Activated CD8-positive, alpha-beta T cell treated with anti-CD3 and anti-CD28 coated beads, Interleukin-2, amount 10 ng/mL, durations not matched to agents 7 days and 5 days (primary cell): ENCODE measurements at regions not wholly inside any gene's neighbourhood (a gene's known extent, or its start where the extent isn't known, plus 50 kb on each side); places are given as distances from the start of the nearest gene placed in this dataset.

Experiments used
- ATAC-seq: fragments of 150-1000 bp; cut with Tn5 transposase; one replicate; pipeline ENCODE4 v1.10.0; 2021; ENCODE audit warnings: moderate library complexity
- CTCF ChIA-PET: fragments of 350-600 bp; sonication (Branson Sonifier 250); formaldehyde crosslinking; loops from one replicate; lab custom pipeline; 2021; ENCODE audit warnings: antibody characterized with exemption; lab: Charles Lee
- POLR2A ChIA-PET: fragments of 350-600 bp; sonication (Branson Sonifier 250); formaldehyde crosslinking; loops from one replicate; lab custom pipeline; 2021; ENCODE audit warnings: antibody characterized with exemption; lab: Charles Lee
- DNase-seq: peaks from one replicate; pipeline ENCODE4 v3.0.0-alpha.2; 2020
- H3K27ac Mint-ChIP-seq: one replicate; pipeline ENCODE4 v1.8.0; 2021; ENCODE audit warnings: mild to moderate bottlenecking, mixed read lengths
- H3K27me3 Mint-ChIP-seq: one replicate; pipeline ENCODE4 v1.8.0; 2021; ENCODE audit warnings: low read depth, mixed read lengths
- H3K36me3 Mint-ChIP-seq: one replicate; pipeline ENCODE4 v1.8.0; 2021; ENCODE audit warnings: low read depth, mixed read lengths
- H3K4me1 Mint-ChIP-seq: one replicate; pipeline ENCODE4 v1.8.0; 2021; ENCODE audit warnings: low read depth, mixed read lengths
- H3K4me3 Mint-ChIP-seq: one replicate; pipeline ENCODE4 v1.8.0; 2021; ENCODE audit warnings: mild to moderate bottlenecking, mixed read lengths
- H3K9me3 Mint-ChIP-seq: one replicate; pipeline ENCODE4 v1.8.0; 2022; ENCODE audit warnings: mixed read lengths; ENCODE audit not compliant: insufficient read depth

DNA sequence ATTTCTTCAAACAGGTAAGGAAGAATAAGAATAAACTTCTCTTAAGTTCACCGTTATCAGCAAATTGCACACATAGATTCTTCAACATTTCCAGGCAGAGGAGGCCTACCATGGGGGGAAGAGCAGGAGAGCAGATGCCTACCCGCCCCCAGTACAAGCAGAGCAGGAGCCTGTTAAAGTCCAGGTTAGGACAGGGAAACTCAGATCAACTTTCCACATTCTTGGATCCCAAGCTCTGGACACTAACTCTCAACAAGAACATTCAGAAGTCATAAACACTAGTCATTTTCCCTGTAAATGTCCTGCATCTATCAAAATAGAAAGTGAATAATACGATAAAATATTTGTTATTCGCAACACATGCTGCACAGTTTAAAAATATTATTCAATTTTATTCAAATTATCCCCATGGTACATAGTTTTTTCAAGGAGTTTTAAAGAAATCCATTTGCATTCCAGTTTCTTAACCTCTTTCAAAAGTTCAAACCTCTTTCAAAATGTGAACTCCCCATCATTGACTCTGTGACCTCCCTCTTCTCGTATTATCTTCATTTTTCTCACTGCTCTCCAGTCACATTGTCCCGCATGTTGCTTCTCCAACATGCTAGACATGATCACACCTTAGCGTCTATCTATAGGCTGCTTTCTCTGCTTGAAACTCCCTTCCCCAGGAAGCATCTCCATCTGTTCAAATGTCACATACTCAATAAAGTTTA, 185.2 kb upstream of the NEIL3 start:
- H3K27ac Mint-ChIP-seq: no peak overlapping the region
- H3K4me1 Mint-ChIP-seq: no peaks in the 10 kb centered on the region
- no peaks in the 10 kb centered on the region for H3K36me3 Mint-ChIP-seq
- no peaks in the 10 kb centered on the region for H3K9me3 Mint-ChIP-seq
- H3K4me3 Mint-ChIP-seq: no peak overlapping the region
- ChIA-PET CTCF (no interaction called here), POLR2A (no interaction called here)
- ATAC-seq: no peak
- H3K27me3 Mint-ChIP-seq: no peaks in the 10 kb centered on the region
- no peak for DNase-seq

DNA sequence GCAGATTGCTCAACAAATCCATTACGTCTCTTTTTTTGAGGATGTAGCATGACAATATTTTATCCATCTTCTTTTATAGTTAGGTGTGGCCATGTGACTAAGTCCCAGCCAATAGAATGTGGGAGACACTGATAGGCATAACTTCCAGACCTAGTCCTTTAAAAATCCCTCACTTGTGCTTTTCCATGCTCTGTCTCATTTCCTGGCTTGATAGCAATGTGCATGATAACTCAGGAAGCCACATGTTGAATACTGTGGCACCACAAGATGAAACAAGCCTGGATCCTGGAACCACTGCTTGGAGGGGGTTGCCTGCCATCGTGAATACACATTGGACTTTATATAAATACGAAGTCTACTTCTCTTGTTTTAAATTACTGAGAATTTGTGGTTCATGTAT, 184.0 kb upstream of the NEIL3 start:
- POLR2A ChIA-PET: no interaction called here
- Mint-ChIP-seq H3K36me3 (no peaks in the 10 kb centered on the region), H3K27me3 (no peaks in the 10 kb centered on the region), H3K4me1 (no peaks in the 10 kb centered on the region), H3K9me3 (no peaks in the 10 kb centered on the region), H3K27ac (no peak overlapping the region), H3K4me3 (no peak overlapping the region)
- CTCF ChIA-PET: no interaction called here
- no peak for DNase-seq
- ATAC-seq: no peak

DNA sequence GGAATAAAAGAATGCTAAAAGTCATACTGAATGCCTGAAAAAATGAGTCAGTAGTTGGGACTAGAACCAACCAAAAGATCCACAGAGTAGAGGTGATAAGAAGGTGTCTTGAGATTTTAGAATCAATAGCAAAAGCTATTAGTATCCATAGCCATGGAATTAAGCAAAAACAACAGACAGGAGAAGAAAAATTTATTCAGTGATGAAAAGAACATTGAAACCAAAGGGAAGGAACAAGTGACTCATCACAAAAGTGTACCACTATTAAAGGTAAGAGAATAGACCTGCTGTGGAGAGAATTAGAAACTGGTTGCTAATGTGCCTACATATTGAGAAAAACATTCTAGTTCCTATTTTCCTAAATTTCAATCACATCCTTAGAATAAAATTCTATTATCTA, 182.0 kb upstream of the NEIL3 start:
- Mint-ChIP-seq H3K9me3 (no peaks in the 10 kb centered on the region), H3K4me3 (no peak overlapping the region), H3K27ac (no peak overlapping the region), H3K27me3 (no peaks in the 10 kb centered on the region), H3K36me3 (no peaks in the 10 kb centered on the region), H3K4me1 (no peaks in the 10 kb centered on the region)
- ChIA-PET CTCF (no interaction called here), POLR2A (no interaction called here)
- DNase-seq (no peak), ATAC-seq (no peak)

DNA sequence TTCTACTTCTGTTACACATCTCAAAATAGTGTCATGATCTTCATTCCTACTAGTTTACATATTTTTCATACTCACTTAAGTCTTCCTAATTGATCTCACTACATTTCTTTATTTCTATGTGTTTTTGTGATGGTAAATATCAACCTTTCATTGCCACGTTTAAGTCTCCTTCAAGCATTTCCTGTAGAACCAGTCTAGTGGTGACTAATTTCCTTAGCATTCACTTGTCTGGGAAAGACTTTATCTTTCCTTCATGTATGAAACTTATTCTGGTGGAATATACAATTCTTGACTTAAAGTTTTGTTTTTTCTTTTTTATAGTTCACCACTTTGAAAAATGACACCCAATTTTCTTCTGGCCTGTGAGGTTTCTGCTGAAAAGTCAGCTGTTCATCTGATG, 181.4 kb upstream of the NEIL3 start:
- DNase-seq (no peak), ATAC-seq (no peak)
- no peaks in the 10 kb centered on the region for H3K36me3 Mint-ChIP-seq
- H3K9me3 Mint-ChIP-seq: no peaks in the 10 kb centered on the region
- H3K27me3 Mint-ChIP-seq: no peaks in the 10 kb centered on the region
- no peak overlapping the region for H3K4me3 Mint-ChIP-seq
- H3K27ac Mint-ChIP-seq: no peak overlapping the region
- H3K4me1 Mint-ChIP-seq: no peaks in the 10 kb centered on the region
- ChIA-PET CTCF (no interaction called here), POLR2A (no interaction called here)

DNA sequence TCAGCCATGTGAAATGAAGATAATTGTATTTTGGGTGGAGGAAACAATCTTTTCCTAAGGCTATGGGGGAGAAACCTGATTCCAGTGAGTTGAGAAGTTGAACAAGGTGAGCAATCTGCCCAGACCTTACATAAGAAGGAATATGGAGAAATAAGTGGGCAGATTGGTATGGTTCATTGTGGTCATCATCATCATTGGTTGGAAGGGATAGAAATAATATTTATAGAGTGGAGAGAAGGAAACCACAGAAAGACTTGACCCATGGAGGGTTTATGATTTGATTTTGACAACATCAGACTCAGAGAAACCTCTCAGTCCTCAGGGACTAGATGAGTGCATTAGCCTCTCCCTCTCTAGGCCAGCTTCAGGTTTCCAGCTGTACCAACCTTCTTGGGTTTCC, 177.9 kb upstream of the NEIL3 start:
- ChIA-PET POLR2A (no interaction called here), CTCF (no interaction called here)
- H3K36me3 Mint-ChIP-seq: no peaks in the 10 kb centered on the region
- no peaks in the 10 kb centered on the region for H3K9me3 Mint-ChIP-seq
- no peak overlapping the region for H3K27ac Mint-ChIP-seq
- no peak for ATAC-seq
- no peak overlapping the region for H3K4me3 Mint-ChIP-seq
- H3K4me1 Mint-ChIP-seq: no peaks in the 10 kb centered on the region
- no peak for DNase-seq
- H3K27me3 Mint-ChIP-seq: no peaks in the 10 kb centered on the region

- no peaks in the 10 kb centered on the region for H3K27me3 Mint-ChIP-seq
- no peak overlapping the region for H3K27ac Mint-ChIP-seq
- no peaks in the 10 kb centered on the region for H3K9me3 Mint-ChIP-seq
- no peaks in the 10 kb centered on the region for H3K36me3 Mint-ChIP-seq
- POLR2A ChIA-PET: no interaction called here
- DNase-seq (no peak), ATAC-seq (no peak)
- CTCF ChIA-PET: no interaction called here
- no peak overlapping the region for H3K4me3 Mint-ChIP-seq
- H3K4me1 Mint-ChIP-seq: no peaks in the 10 kb centered on the region
Observed at GRCh38 chr4:177147668-177148067, 162.0 kb upstream of the NEIL3 start.

DNA sequence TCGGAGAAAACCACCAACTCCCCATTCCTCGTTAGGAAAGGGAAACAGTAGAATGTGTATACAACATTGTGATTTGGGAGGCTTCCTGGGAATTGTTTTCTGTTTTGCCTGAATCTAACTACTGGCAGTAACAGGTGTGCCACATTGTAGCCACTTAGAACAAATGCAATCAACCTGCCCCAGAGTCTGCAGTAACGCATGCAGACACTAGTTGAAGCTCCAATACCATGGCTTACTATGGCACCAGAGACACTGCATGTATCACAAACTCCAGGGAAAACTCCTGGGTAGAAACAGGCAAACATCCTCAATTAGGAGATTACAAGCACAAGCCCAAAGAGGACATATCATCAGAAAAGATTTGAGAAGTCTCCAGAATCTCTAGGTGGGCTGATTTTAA, 154.2 kb upstream of the NEIL3 start:
- Mint-ChIP-seq H3K27me3 (no peaks in the 10 kb centered on the region), H3K4me1 (no peaks in the 10 kb centered on the region), H3K4me3 (no peak overlapping the region), H3K36me3 (no peaks in the 10 kb centered on the region), H3K9me3 (no peaks in the 10 kb centered on the region), H3K27ac (no peak overlapping the region)
- ChIA-PET CTCF (no interaction called here), POLR2A (no interaction called here)
- no peak for DNase-seq
- ATAC-seq: no peak

DNA sequence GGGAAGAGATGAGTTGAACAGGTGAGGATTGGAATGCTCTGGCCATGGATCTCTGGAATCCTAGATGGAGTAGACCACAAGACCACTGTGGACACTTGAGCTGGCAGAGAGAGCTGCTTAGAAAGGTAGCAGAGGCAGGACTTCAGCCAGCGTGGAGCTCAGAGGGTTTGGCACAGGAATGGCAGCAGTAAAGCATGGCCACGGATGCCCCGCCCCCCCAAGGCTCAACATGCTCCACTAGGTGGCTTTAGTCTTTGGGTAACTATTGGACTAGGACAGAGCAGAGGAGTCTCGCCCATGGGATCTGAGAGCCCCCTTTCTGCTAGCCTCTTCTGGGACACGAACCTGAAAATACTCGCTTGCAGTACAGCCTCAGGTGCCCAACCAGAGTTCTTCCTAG, 150.1 kb upstream of the NEIL3 start:
- POLR2A ChIA-PET: no interaction called here
- ATAC-seq (no peak), DNase-seq (no peak)
- Mint-ChIP-seq H3K27ac (no peak overlapping the region), H3K4me3 (no peak overlapping the region), H3K9me3 (no peaks in the 10 kb centered on the region), H3K36me3 (no peaks in the 10 kb centered on the region), H3K27me3 (no peaks in the 10 kb centered on the region), H3K4me1 (no peaks in the 10 kb centered on the region)
- CTCF ChIA-PET: no interaction called here

DNA sequence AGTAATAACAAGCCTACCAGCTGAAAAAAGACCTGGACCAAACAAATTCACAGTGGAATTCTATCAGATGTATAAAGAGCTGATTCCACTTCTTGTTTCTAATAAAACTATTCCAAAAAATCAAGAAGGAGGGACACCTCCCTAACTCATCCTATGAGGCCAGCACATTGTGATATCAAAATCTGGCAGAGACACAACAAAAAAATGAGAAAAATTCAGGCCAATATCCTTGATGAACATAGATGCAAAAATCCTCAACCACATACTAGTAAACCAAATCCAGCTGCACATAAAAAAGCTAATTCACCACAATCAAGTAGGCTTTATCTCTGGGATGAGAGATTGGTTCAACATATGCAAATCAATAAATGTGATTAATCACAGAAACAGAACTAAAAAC, 147.9 kb upstream of the NEIL3 start:
- no peaks in the 10 kb centered on the region for H3K27me3 Mint-ChIP-seq
- H3K4me1 Mint-ChIP-seq: no peaks in the 10 kb centered on the region
- no peaks in the 10 kb centered on the region for H3K9me3 Mint-ChIP-seq
- no peak overlapping the region for H3K4me3 Mint-ChIP-seq
- CTCF ChIA-PET: no interaction called here
- H3K36me3 Mint-ChIP-seq: no peaks in the 10 kb centered on the region
- POLR2A ChIA-PET: no interaction called here
- ATAC-seq (no peak), DNase-seq (no peak)
- no peak overlapping the region for H3K27ac Mint-ChIP-seq

GRCh38 chr4:177163532-177163931, 146.1 kb upstream of the NEIL3 start:
- Mint-ChIP-seq H3K4me1 (no peaks in the 10 kb centered on the region), H3K4me3 (no peak overlapping the region), H3K27ac (no peak overlapping the region), H3K27me3 (no peaks in the 10 kb centered on the region), H3K36me3 (no peaks in the 10 kb centered on the region), H3K9me3 (no peaks in the 10 kb centered on the region)
- ChIA-PET CTCF (no interaction called here), POLR2A (no interaction called here)
- no peak for DNase-seq
- no peak for ATAC-seq

- no peaks in the 10 kb centered on the region for H3K36me3 Mint-ChIP-seq
- ChIA-PET POLR2A (no interaction called here), CTCF (no interaction called here)
- H3K9me3 Mint-ChIP-seq: no peaks in the 10 kb centered on the region
- H3K27me3 Mint-ChIP-seq: no peaks in the 10 kb centered on the region
- ATAC-seq: no peak
- no peaks in the 10 kb centered on the region for H3K4me1 Mint-ChIP-seq
- no peak for DNase-seq
- no peak overlapping the region for H3K4me3 Mint-ChIP-seq
- H3K27ac Mint-ChIP-seq: no peak overlapping the region
Observed at GRCh38 chr4:177171588-177171987, 138.1 kb upstream of the NEIL3 start.

DNA sequence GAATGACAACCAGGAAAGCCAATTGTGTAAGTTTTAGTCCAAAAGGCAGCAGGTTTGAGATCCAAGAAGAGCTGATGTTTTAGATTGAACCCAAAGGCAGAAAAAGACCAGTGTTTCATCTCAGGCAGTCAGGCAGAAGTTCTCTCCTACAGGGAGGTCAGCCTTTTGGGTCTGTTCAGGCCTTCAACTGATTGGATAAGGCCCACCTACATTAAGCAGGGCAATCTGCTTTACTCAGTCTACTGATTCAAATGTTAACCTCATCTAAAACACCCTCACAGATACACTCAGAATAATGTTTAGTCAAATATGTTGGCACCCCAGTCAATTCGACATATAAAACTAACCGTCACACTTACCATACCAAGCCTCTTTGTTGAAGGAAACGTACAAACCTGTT, 134.2 kb upstream of the NEIL3 start:
- H3K4me1 Mint-ChIP-seq: no peaks in the 10 kb centered on the region
- H3K27me3 Mint-ChIP-seq: no peaks in the 10 kb centered on the region
- ATAC-seq (no peak), DNase-seq (no peak)
- H3K27ac Mint-ChIP-seq: no peak overlapping the region
- POLR2A ChIA-PET: no interaction called here
- no peaks in the 10 kb centered on the region for H3K36me3 Mint-ChIP-seq
- H3K9me3 Mint-ChIP-seq: no peaks in the 10 kb centered on the region
- CTCF ChIA-PET: no interaction called here
- no peak overlapping the region for H3K4me3 Mint-ChIP-seq

GRCh38 chr4:177177541-177178081, 132.1 kb upstream of the NEIL3 start:
- CTCF ChIA-PET: no interaction called here
- no peak for ATAC-seq
- no peak overlapping the region for H3K4me3 Mint-ChIP-seq
- H3K4me1 Mint-ChIP-seq: no peaks in the 10 kb centered on the region
- H3K36me3 Mint-ChIP-seq: no peaks in the 10 kb centered on the region
- H3K9me3 Mint-ChIP-seq: no peaks in the 10 kb centered on the region
- no peak for DNase-seq
- H3K27ac Mint-ChIP-seq: no peak overlapping the region
- POLR2A ChIA-PET: no interaction called here
- H3K27me3 Mint-ChIP-seq: no peaks in the 10 kb centered on the region
